ENCODE measurements at regions not wholly inside any gene's neighbourhood (a gene's known extent, or its start where the extent isn't known, plus 50 kb on each side); places are given as distances from the start of the nearest gene placed in this dataset.

- H3K27ac ChIP-seq (ENCODE audit: low read depth, low read length, poor library complexity, severe bottlenecking): no peak overlapping the region
- DNase-seq (ENCODE audit: low spot score): no peak
- ChIA-PET CTCF (ENCODE audit: unreplicated experiment) (no interaction called here), POLR2A (interaction anchor here (0.5 kb wide), 1 partner anchor 712 kb away, joined by 4 read pairs; no protein-coding TSS in a partner anchor)
- intact Hi-C loops (cut with micrococcal nuclease; ENCODE audit: unreplicated experiment): no loop called here
- TF ChIP-seq EZH2phosphoT487 (IDR thresholded peaks at IDR 0.05; ENCODE audit: borderline replicate concordance, low read depth, low read length): no peak
- TF ChIP-seq CTCF (conservative IDR thresholded peaks at IDR 0.05; ENCODE audit: low read length): no peak
- H3K9me3 ChIP-seq (ENCODE audit: low read length): no peaks in the 10 kb centered on the region
- H3K4me2 ChIP-seq (ENCODE audit: low read length): no peak overlapping the region
- BruUV-seq (replicated peaks): no TSS peak
- H3K4me1 ChIP-seq (ENCODE audit: insufficient read depth, low read length, poor library complexity, severe bottlenecking): no peaks in the 10 kb centered on the region
- H2AFZ ChIP-seq (ENCODE audit: low read length): no peak overlapping the region
- H4K20me1 ChIP-seq (ENCODE audit: insufficient read depth, low read length): no peaks in the 10 kb centered on the region
- no peaks in the 10 kb centered on the region for H3K9me2 ChIP-seq (ENCODE audit: insufficient read depth, low read length)
- no peaks in the 10 kb centered on the region for H3K36me3 ChIP-seq (ENCODE audit: insufficient read depth, low read length)
- H3K4me3 ChIP-seq (ENCODE audit: low read depth, low read length, poor library complexity, severe bottlenecking): no peak overlapping the region
- H3K79me2 ChIP-seq (ENCODE audit: insufficient read depth, low read depth, low read length): no peaks in the 10 kb centered on the region
Observed at GRCh38 chr5:133818031-133818431, 150.4 kb downstream of the C5orf15 start.

GRCh38 chr5:133817456-133817855 lies 151.0 kb downstream of the C5orf15 start:
- ChIA-PET CTCF (ENCODE audit: unreplicated experiment) (interaction anchor here (0.6 kb wide), 2 partner anchors 10 to 11 kb away, joined by 3 read pairs; no protein-coding TSS in a partner anchor), POLR2A (no interaction called here)
- Histone ChIP-seq H4K20me1 (ENCODE audit: insufficient read depth, low read length) (no peaks in the 10 kb centered on the region), H3K27ac (ENCODE audit: low read depth, low read length, poor library complexity, severe bottlenecking) (no peak overlapping the region), H2AFZ (ENCODE audit: low read length) (no peak overlapping the region), H3K9me2 (ENCODE audit: insufficient read depth, low read length) (no peaks in the 10 kb centered on the region), H3K79me2 (ENCODE audit: insufficient read depth, low read depth, low read length) (no peaks in the 10 kb centered on the region), H3K4me1 (ENCODE audit: insufficient read depth, low read length, poor library complexity, severe bottlenecking) (no peaks in the 10 kb centered on the region), H3K9me3 (ENCODE audit: low read length) (no peaks in the 10 kb centered on the region), H3K4me2 (ENCODE audit: low read length) (no peak overlapping the region), H3K4me3 (ENCODE audit: low read depth, low read length, poor library complexity, severe bottlenecking) (no peak overlapping the region), H3K36me3 (ENCODE audit: insufficient read depth, low read length) (no peaks in the 10 kb centered on the region)
- DNase-seq (ENCODE audit: low spot score): no peak
- intact Hi-C loops (cut with micrococcal nuclease; ENCODE audit: unreplicated experiment): no loop called here
- BruUV-seq (replicated peaks): no TSS peak
- TF ChIP-seq EZH2phosphoT487 (IDR thresholded peaks at IDR 0.05; ENCODE audit: borderline replicate concordance, low read depth, low read length): no peak
- no peak for TF ChIP-seq CTCF (conservative IDR thresholded peaks at IDR 0.05; ENCODE audit: low read length)

GRCh38 chr5:133816791-133817190 lies 151.6 kb downstream of the C5orf15 start:
- no peak overlapping the region for H3K4me3 ChIP-seq (ENCODE audit: low read depth, low read length, poor library complexity, severe bottlenecking)
- ChIA-PET POLR2A (no interaction called here), CTCF (ENCODE audit: unreplicated experiment) (interaction anchor here (0.6 kb wide), 2 partner anchors 9 to 11 kb away, joined by 3 read pairs; no protein-coding TSS in a partner anchor)
- no peaks in the 10 kb centered on the region for H3K9me2 ChIP-seq (ENCODE audit: insufficient read depth, low read length)
- no peaks in the 10 kb centered on the region for H3K9me3 ChIP-seq (ENCODE audit: low read length)
- intact Hi-C loops (cut with micrococcal nuclease; ENCODE audit: unreplicated experiment): no loop called here
- no peak overlapping the region for H3K27ac ChIP-seq (ENCODE audit: low read depth, low read length, poor library complexity, severe bottlenecking)
- H3K4me1 ChIP-seq (ENCODE audit: insufficient read depth, low read length, poor library complexity, severe bottlenecking): no peaks in the 10 kb centered on the region
- no peaks in the 10 kb centered on the region for H3K79me2 ChIP-seq (ENCODE audit: insufficient read depth, low read depth, low read length)
- TF ChIP-seq EZH2phosphoT487 (IDR thresholded peaks at IDR 0.05; ENCODE audit: borderline replicate concordance, low read depth, low read length) (no peak), CTCF (conservative IDR thresholded peaks at IDR 0.05; ENCODE audit: low read length) (no peak)
- no peak overlapping the region for H2AFZ ChIP-seq (ENCODE audit: low read length)
- H3K36me3 ChIP-seq (ENCODE audit: insufficient read depth, low read length): no peaks in the 10 kb centered on the region
- DNase-seq (ENCODE audit: low spot score): no peak
- no peak overlapping the region for H3K4me2 ChIP-seq (ENCODE audit: low read length)
- BruUV-seq (replicated peaks): no TSS peak
- no peaks in the 10 kb centered on the region for H4K20me1 ChIP-seq (ENCODE audit: insufficient read depth, low read length)

All from OCI-LY7 (cell line).